Neural crest cell (in vitro differentiated cells): ENCODE measurements at regions not wholly inside any gene's neighbourhood (a gene's known extent, or its start where the extent isn't known, plus 50 kb on each side); places are given as distances from the start of the nearest gene placed in this dataset.
"Not testable (repeated sequence)": the region's sequence is repeated elsewhere in the genome, so short reads cannot be mapped to it uniquely, and the experiment has no call there.

Source experiments
- DNase-seq: peaks from one replicate; pipeline ENCODE4 v3.0.0; 2021; ENCODE audit warnings: low read depth, mixed read lengths, low spot score
- H3K27ac Mint-ChIP-seq: one replicate; pipeline ENCODE4 v1.8.0; 2021; ENCODE audit warnings: mild to moderate bottlenecking, mixed read lengths; ENCODE audit not compliant: unreplicated experiment
- H3K27me3 Mint-ChIP-seq: 2 replicates; pipeline ENCODE4 v1.8.0; 2021; ENCODE audit warnings: low read depth, mild to moderate bottlenecking, mixed read lengths
- H3K36me3 Mint-ChIP-seq: 2 replicates; pipeline ENCODE4 v1.8.0; 2021; ENCODE audit warnings: low read depth, mild to moderate bottlenecking, mixed read lengths
- H3K4me1 Mint-ChIP-seq: 2 replicates; pipeline ENCODE4 v1.8.0; 2021; ENCODE audit warnings: mixed read lengths
- H3K4me3 Mint-ChIP-seq: one replicate; pipeline ENCODE4 v1.8.0; 2021; ENCODE audit warnings: mild to moderate bottlenecking, mixed read lengths
- H3K9me3 Mint-ChIP-seq: 2 replicates; pipeline ENCODE4 v1.8.0; 2021; ENCODE audit warnings: mixed read lengths
- CTCF ChIP-seq: fragments of 200-600 bp; sonication (generic); conservative IDR thresholded peaks from 2 replicates; pipeline ENCODE4 v1.5.0; 2021; ENCODE audit warnings: antibody characterized with exemption, mild to moderate bottlenecking

GRCh38 chr4:31803526-31804195 lies 1083.5 kb downstream of the PCDH7 start:
- Mint-ChIP-seq H3K27me3 (no peaks in the 10 kb centered on the region), H3K4me3 (no peak overlapping the region), H3K27ac (no peak overlapping the region), H3K9me3 (peaks cover 3% of the 10 kb centered on the region), H3K36me3 (peaks cover 3% of the 10 kb centered on the region), H3K4me1 (no peaks in the 10 kb centered on the region)
- no peak for DNase-seq
- TF ChIP-seq CTCF = no peak

GRCh38 chr4:31807036-31807435 lies 1086.9 kb downstream of the PCDH7 start:
- H3K4me3 Mint-ChIP-seq = no peak overlapping the region
- DNase-seq = no peak
- no peaks in the 10 kb centered on the region for H3K36me3 Mint-ChIP-seq
- peaks cover under 1% of the 10 kb centered on the region for H3K9me3 Mint-ChIP-seq
- no peaks in the 10 kb centered on the region for H3K27me3 Mint-ChIP-seq
- no peak for TF ChIP-seq CTCF
- H3K4me1 Mint-ChIP-seq = no peaks in the 10 kb centered on the region
- no peak overlapping the region for H3K27ac Mint-ChIP-seq

- H3K36me3 Mint-ChIP-seq = peaks cover 2% of the 10 kb centered on the region
- H3K27me3 Mint-ChIP-seq = no peaks in the 10 kb centered on the region
- no peak for TF ChIP-seq CTCF
- no peak overlapping the region for H3K27ac Mint-ChIP-seq
- H3K9me3 Mint-ChIP-seq = peaks cover 15% of the 10 kb centered on the region
- H3K4me1 Mint-ChIP-seq = no peaks in the 10 kb centered on the region
- H3K4me3 Mint-ChIP-seq = no peak overlapping the region
- DNase-seq = no peak
Observed at GRCh38 chr4:31844350-31844749, 1124.2 kb downstream of the PCDH7 start.

GRCh38 chr4:31851946-31852345 lies 1131.8 kb downstream of the PCDH7 start:
- H3K9me3 Mint-ChIP-seq = peaks cover 10% of the 10 kb centered on the region
- H3K4me3 Mint-ChIP-seq = no peak overlapping the region
- no peak overlapping the region for H3K27ac Mint-ChIP-seq
- peaks cover 2% of the 10 kb centered on the region for H3K36me3 Mint-ChIP-seq
- no peak for TF ChIP-seq CTCF
- DNase-seq = no peak
- no peaks in the 10 kb centered on the region for H3K27me3 Mint-ChIP-seq
- no peaks in the 10 kb centered on the region for H3K4me1 Mint-ChIP-seq

GRCh38 chr4:31877429-31877828 lies 1157.3 kb downstream of the PCDH7 start:
- Mint-ChIP-seq H3K36me3 (no peaks in the 10 kb centered on the region), H3K4me3 (no peak overlapping the region), H3K27ac (no peak overlapping the region), H3K27me3 (no peaks in the 10 kb centered on the region), H3K4me1 (no peaks in the 10 kb centered on the region), H3K9me3 (no peaks in the 10 kb centered on the region)
- DNase-seq = no peak
- no peak for TF ChIP-seq CTCF

- not testable (repeated sequence) for H3K9me3 Mint-ChIP-seq, H3K27ac Mint-ChIP-seq, DNase-seq, H3K36me3 Mint-ChIP-seq, H3K4me3 Mint-ChIP-seq, H3K27me3 Mint-ChIP-seq, H3K4me1 Mint-ChIP-seq
Observed at GRCh38 chr4:31880837-31881236, 1160.7 kb downstream of the PCDH7 start.
